HCT116 (cell line): ENCODE measurements at regions not wholly inside any gene's neighbourhood (a gene's known extent, or its start where the extent isn't known, plus 50 kb on each side); places are given as distances from the start of the nearest gene placed in this dataset.

Source experiments
- POLR2A ChIP-seq: IDR thresholded peaks from 2 replicates; pipeline ENCODE4 v1.7.0; 2011; ENCODE audit warnings: borderline replicate concordance; ENCODE audit not compliant: insufficient read depth, insufficient read length; ENCODE audit errors: extremely low read depth
- POLR2AphosphoS5 ChIP-seq: IDR thresholded peaks from 2 replicates; pipeline ENCODE4 v1.6.1; 2011; ENCODE audit warnings: mild to moderate bottlenecking, low read depth, low read length, moderate library complexity
- TCF7L2 ChIP-seq: IDR thresholded peaks from 2 replicates; pipeline ENCODE4 v1.7.0; 2011; ENCODE audit warnings: borderline replicate concordance, inconsistent platforms; ENCODE audit not compliant: insufficient read depth, insufficient read length; ENCODE audit errors: extremely low read depth
- ZFX ChIP-seq: fragments of 450-650 bp; IDR thresholded peaks from 2 replicates; pipeline ENCODE4 v1.6.1; 2017
- TF ChIP-seq, protein P1 (sequence below): IDR thresholded peaks from 2 replicates; pipeline ENCODE4 v1.6.1; 2011; ENCODE audit warnings: mild to moderate bottlenecking, low read length, moderate library complexity; ENCODE audit not compliant: insufficient replicate concordance; ENCODE audit errors: extremely low read depth
- TF ChIP-seq, protein P2 (sequence below), 3 experiments: fragments of 200-600 bp in 1 of 3; sonication (generic) in 1 of 3; IDR thresholded peaks in 2 of 3; conservative IDR thresholded peaks in 1 of 3; 2 replicates each; pipeline ENCODE4 v1.5.1; 2012 to 2017; ENCODE audit warnings: low read depth in 2 of 3, low read length in 2 of 3, antibody characterized with exemption in 1 of 3, borderline replicate concordance in 1 of 3, control low read depth in 1 of 3, mild to moderate bottlenecking in 1 of 3, mixed read lengths in 1 of 3, mixed run types in 1 of 3, moderate library complexity in 1 of 3; ENCODE audit not compliant: insufficient read depth in 1 of 3

DNA sequence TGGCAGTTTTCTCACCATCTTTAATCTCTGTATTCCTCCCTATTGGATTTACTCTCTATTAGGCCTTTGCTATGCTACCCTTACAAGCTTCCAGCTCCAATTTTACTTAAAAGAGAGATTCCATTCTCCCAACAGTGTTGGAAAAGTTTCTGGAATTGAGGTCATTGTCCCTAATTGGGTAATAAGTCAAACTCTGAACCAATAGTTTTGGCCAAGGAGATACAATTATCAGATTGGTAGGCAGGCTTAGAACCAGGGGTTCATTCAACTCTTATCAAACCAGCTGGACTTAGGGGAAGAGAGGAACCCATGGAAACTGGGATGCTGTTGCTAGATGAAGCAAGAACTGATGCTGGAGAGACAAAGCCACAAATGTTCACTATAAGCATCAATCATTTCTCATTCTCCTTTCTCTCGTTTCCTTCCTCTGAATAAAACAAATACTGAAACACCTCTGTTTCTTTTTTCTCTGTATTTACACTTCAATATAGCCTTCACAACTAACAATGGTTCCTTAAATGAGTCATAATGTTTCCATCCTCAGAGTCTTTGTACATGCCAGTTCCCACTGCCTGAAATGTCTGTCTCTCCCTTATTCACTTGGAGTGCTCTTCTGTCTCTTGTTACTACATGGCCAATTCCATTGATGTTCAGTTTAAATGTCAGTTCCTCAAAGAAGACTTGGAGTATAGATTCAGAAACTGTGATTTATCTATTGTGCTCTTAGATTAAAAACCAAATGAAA lies 587.3 kb downstream of the GABRG2 start:
- TF ChIP-seq, protein P1, sequence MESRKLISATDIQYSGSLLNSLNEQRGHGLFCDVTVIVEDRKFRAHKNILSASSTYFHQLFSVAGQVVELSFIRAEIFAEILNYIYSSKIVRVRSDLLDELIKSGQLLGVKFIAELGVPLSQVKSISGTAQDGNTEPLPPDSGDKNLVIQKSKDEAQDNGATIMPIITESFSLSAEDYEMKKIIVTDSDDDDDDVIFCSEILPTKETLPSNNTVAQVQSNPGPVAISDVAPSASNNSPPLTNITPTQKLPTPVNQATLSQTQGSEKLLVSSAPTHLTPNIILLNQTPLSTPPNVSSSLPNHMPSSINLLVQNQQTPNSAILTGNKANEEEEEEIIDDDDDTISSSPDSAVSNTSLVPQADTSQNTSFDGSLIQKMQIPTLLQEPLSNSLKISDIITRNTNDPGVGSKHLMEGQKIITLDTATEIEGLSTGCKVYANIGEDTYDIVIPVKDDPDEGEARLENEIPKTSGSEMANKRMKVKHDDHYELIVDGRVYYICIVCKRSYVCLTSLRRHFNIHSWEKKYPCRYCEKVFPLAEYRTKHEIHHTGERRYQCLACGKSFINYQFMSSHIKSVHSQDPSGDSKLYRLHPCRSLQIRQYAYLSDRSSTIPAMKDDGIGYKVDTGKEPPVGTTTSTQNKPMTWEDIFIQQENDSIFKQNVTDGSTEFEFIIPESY, result no peak
- TF ChIP-seq, protein P2, sequence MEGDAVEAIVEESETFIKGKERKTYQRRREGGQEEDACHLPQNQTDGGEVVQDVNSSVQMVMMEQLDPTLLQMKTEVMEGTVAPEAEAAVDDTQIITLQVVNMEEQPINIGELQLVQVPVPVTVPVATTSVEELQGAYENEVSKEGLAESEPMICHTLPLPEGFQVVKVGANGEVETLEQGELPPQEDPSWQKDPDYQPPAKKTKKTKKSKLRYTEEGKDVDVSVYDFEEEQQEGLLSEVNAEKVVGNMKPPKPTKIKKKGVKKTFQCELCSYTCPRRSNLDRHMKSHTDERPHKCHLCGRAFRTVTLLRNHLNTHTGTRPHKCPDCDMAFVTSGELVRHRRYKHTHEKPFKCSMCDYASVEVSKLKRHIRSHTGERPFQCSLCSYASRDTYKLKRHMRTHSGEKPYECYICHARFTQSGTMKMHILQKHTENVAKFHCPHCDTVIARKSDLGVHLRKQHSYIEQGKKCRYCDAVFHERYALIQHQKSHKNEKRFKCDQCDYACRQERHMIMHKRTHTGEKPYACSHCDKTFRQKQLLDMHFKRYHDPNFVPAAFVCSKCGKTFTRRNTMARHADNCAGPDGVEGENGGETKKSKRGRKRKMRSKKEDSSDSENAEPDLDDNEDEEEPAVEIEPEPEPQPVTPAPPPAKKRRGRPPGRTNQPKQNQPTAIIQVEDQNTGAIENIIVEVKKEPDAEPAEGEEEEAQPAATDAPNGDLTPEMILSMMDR (IDR thresholded peaks at IDR 0.05 in 2 of 3, conservative IDR thresholded peaks at IDR 0.05 in 1 of 3; ENCODE audit: borderline replicate concordance in 1 of 3, insufficient read depth in 1 of 3, low read depth in 2 of 3, low read length in 2 of 3), result no peak
- no peak for TF ChIP-seq POLR2A
- no peak for TF ChIP-seq TCF7L2
- no peak for TF ChIP-seq ZFX
- TF ChIP-seq POLR2AphosphoS5, result no peak
